Suppressor macrophage (primary cell): ENCODE measurements at regions not wholly inside any gene's neighbourhood (a gene's known extent, or its start where the extent isn't known, plus 50 kb on each side); places are given as distances from the start of the nearest gene placed in this dataset.
"Not testable (repeated sequence)": the region's sequence is repeated elsewhere in the genome, so short reads cannot be mapped to it uniquely, and the experiment has no call there.

Source experiments
- DNase-seq, 4 experiments: peaks; one replicate each; pipeline ENCODE4 v3.0.0-alpha.2; 2020 to 2022

DNA sequence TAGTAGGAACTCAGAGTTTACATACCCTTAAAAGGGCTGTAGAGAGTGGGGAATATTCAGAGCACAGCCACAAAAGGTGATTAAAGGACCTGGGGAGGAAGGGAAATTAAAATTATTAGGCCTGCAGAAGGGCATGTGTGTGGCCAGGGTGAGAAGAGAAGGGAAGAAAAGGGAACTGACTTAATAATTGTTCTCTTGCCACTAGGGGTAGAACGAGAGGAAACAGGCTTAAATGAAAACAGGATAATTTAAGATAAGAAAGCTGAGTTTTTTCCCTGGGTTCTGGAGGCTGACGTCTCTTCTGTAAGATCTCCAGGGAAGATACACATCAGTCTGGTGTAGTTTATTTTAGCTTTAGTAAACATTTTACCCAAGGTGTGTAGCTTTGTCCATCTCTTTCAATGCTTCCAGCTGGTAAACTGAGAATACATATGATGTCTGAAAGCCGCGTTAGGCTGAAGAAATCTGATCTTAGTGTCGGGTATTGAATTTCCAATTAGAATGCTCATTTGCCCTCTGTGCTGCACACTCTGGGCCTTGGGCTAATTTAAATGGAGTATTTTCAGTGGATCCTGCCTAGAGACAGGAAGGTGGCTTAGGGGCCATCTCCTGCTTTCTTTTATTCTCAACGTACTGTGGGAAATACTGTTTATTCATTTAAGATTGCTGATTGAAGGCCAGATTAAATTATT is 416.8 kb downstream of the TMEM38B start:
- DNase-seq = no peak

DNA sequence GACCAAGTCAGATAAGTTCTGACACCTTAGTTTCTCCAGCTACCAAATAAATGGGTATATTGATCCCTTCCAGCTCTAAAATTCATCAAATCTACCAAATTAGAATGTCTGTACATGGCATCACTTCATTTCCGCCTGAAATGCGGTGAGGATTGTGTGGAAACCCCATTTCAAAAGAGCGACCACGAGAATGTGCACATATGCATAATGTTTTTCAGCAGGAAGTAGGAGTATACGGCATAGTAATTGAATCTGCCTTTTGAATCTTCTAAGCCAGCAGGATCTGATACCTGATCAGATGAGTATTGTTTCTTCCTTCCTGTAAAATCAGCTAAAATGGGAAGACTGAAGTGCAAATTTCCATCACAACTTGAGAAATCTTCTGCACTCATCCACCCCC is 418.6 kb downstream of the TMEM38B start:
- no peak for DNase-seq

- no peak for DNase-seq
Observed at GRCh38 chr9:106119176-106119575, 424.8 kb downstream of the TMEM38B start.

GRCh38 chr9:106120071-106120470 is 425.7 kb downstream of the TMEM38B start:
- no peak for DNase-seq

DNA sequence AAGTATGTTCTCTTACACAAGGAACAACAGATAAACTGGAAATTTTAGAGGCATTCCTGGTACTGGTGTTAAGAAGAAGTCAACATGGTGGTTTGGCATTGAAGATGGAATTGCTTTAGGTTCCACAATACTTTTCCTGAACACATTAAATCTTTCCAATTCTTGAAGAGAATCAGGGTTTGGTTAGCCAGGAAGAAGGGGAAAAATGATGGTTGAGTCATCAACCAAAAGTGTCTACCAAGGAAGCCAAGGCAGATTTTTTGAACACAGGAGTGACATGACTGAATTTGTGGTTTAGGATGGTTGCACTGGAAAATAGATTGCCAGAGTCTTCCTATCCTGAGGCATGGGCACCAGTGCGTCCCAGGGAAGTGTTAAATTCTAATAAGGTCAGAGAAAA is 433.4 kb downstream of the TMEM38B start:
- DNase-seq = no peak

- DNase-seq = no peak
Observed at GRCh38 chr9:106130374-106130773, 436.0 kb downstream of the TMEM38B start.

DNA sequence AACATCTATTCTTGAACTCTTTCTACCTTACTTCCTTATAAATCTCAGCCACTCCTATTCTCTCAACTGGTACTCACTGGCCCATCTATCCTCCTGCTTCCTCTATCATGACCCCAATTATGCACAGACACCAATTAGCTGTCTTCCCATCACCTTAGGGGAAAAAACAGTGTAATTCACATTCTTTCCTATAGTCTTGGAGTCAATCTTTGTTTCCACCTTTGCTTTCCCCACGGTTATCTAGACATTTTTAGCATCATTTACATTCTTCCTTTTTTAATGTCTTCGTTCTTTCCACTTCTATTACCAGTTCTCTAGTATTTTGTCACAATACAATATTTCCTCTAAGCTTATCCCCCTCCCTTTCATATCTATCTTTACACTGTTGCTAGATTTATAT is 449.4 kb downstream of the TMEM38B start:
- no peak for DNase-seq

- no peak for DNase-seq
Observed at GRCh38 chr9:106146066-106146840, 451.9 kb downstream of the TMEM38B start.

DNA sequence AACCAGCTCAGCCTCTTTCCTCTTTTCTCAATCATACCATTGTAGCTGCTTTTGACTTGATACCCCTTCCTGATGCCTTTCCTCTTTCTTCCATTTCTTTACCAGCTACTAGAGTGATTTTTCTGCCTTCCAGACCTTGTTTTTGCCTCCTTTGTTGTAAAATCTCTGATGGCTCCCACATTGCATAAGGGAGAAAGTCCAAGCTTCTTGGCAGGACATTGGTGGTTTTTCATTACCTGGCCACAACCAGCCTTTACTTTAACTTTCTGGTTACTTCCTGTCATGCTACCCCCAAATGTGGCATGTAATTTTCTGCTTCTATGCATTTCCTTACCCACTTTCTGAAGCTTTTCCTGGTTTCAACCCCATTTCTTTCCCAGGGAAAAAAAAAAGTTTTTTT is 452.5 kb downstream of the TMEM38B start:
- DNase-seq = no peak

GRCh38 chr9:106149956-106150355 is 455.6 kb downstream of the TMEM38B start:
- no peak for DNase-seq

DNA sequence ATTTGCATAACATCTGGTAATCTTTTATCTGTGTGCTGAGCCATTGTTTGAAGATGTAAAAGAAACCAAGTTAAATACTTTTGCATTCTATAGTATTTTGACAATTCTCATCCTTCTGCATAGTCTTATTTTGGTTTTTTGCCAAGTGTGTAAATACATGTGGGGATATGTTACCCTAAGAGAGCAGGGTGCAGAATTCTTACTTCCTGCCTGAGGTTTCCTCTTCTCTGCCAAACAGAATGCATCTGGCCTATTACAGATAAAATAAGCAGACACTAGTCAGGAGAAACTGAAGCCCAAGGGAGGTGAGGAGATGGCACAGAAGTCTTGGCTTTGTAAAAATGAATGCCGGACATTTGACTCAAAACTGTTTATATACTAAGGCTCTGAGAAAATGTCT is 462.1 kb downstream of the TMEM38B start:
- no peak for DNase-seq

- no peak for DNase-seq
Observed at GRCh38 chr9:106172265-106172664, 477.9 kb downstream of the TMEM38B start.

- DNase-seq = no peak
Observed at GRCh38 chr9:106174346-106174745, 480.0 kb downstream of the TMEM38B start.

- no peak for DNase-seq
Observed at GRCh38 chr9:106177216-106177615, 482.9 kb downstream of the TMEM38B start.

DNA sequence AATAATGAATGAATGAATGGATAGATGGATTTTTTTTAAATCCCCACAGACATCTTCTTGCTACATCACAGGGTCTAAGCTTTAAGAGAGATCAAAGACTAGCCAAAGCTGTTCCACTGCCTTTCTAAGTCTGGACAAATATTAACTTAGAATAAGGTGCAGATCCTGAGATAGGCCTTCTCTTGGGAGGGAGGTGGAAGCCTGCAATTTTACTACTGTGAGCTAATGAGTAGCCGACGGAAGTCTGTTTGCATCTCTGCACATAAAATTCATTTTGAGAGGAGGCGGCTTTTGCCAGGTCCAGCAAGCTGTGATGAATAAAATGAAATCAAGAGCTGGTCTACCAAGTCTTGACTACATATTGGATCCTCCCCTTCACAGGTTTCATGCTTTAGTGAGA is 484.9 kb downstream of the TMEM38B start:
- DNase-seq = no peak

DNA sequence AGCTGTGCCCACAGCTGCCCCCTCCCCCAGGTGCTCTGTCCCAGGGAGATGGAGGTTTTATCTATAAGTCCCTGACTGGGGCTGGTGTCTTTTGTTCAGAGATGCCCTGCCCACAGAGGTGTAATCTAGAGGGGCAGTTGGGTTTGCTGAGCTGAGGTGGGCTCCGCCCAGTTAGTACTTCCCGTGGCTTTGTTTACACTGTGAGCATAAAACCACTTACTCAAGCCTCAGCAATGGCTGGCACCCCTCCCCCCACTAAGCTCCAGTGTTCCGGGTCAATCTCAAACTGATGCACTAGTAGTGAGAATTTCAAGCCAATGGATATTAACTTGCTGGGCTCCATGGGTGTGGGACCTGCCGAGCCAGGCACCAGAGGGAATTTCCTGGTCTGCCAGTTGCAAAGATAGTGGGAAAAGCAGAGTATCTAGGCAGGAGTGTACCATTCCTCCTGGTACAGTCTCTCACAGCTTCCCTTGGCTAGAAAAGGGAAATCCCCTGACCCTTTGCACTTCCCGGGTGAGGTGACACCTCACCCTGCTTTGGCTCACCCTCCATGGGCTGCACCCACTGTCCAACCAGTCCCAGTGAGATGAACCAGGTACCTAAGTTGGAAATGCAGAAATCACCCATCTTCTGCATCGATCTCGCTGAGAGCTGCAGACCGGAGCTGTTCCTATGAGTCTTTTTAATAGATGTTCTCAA is 509.6 kb downstream of the TMEM38B start:
- DNase-seq = not testable (repeated sequence)

DNA sequence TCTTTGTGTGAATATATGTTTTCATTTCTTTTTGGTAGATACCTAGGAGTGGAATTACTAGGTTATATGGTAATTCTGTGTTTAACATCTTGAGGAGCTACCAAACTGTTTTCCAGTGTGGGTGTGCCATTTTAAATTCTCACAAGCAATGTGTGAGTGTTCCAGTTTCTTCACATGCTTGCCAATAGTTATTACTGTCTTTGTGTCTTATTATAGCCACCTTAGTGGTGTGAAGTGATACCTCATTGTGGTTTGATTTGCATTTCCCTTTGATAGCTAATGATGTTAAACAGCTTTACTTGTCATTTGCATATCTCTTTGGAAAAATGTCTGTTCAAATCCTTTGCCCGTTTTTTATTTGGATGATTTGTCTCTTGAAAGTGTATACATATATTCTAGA is 513.0 kb downstream of the TMEM38B start:
- DNase-seq = no peak

GRCh38 chr9:106218427-106218826 is 524.1 kb downstream of the TMEM38B start:
- DNase-seq = no peak

GRCh38 chr9:106218854-106219253 is 524.5 kb downstream of the TMEM38B start:
- DNase-seq = no peak

- DNase-seq = no peak
Observed at GRCh38 chr9:106220415-106220814, 526.1 kb downstream of the TMEM38B start.

- DNase-seq = no peak
Observed at GRCh38 chr9:106228861-106229260, 534.5 kb downstream of the TMEM38B start.

GRCh38 chr9:106233116-106233515 is 538.8 kb downstream of the TMEM38B start:
- no peak for DNase-seq

GRCh38 chr9:106260908-106261307 is 566.6 kb downstream of the TMEM38B start:
- DNase-seq = not testable (repeated sequence)

- no peak for DNase-seq
Observed at GRCh38 chr9:106277966-106278365, 583.6 kb downstream of the TMEM38B start.
